ENCODE measurements at regions not wholly inside any gene's neighbourhood (a gene's known extent, or its start where the extent isn't known, plus 50 kb on each side); places are given as distances from the start of the nearest gene placed in this dataset.

- TF ChIP-seq POLR2A (IDR thresholded peaks at IDR 0.05; ENCODE audit: low read depth, low read length) (no peak), MYC (IDR thresholded peaks at IDR 0.05; ENCODE audit: low read depth, low read length) (no peak), POLR2AphosphoS5 (IDR thresholded peaks at IDR 0.05; ENCODE audit: insufficient read depth, low read depth, low read length) (no peak), MAX (IDR thresholded peaks at IDR 0.05; ENCODE audit: insufficient read depth, insufficient read length) (no peak), EZH2 (IDR thresholded peaks at IDR 0.05; ENCODE audit: borderline replicate concordance, low read depth, low read length, severe bottlenecking) (no peak), JUN (IDR thresholded peaks at IDR 0.05; ENCODE audit: borderline replicate concordance, insufficient read depth, insufficient read length, low read depth) (no peak), CTCF (IDR thresholded peaks at IDR 0.05; ENCODE audit: extremely low read depth in 1 of 2, insufficient read depth in 1 of 2, low read depth in 1 of 2, low read length in 2 of 2) (no peak), FOS (IDR thresholded peaks at IDR 0.05; ENCODE audit: borderline replicate concordance, insufficient read depth, low read length) (no peak), GATA2 (IDR thresholded peaks at IDR 0.05; ENCODE audit: insufficient read depth, insufficient read length, low read depth, low read length) (no peak)
- Histone ChIP-seq H3K27me3 (ENCODE audit: control insufficient read depth in 2 of 2, insufficient read depth in 2 of 2, low read length in 2 of 2) (no peaks in the 10 kb centered on the region), H3K9ac (replicated peaks; ENCODE audit: extremely low read depth, insufficient read depth, low read length) (no peak overlapping the region), H3K4me2 (ENCODE audit: insufficient read depth, low read length) (no peak overlapping the region), H3K4me1 (ENCODE audit: control insufficient read depth, extremely low read depth, insufficient read depth, low read length) (no peaks in the 10 kb centered on the region), H3K36me3 (ENCODE audit: control insufficient read depth in 2 of 2, extremely low read depth in 1 of 2, insufficient read depth in 2 of 2, low read length in 2 of 2) (no peaks in the 10 kb centered on the region), H4K20me1 (replicated peaks; ENCODE audit: control insufficient read depth, extremely low read depth, insufficient read depth, low read length) (no peaks in the 10 kb centered on the region), H2AFZ (ENCODE audit: low read depth, low read length) (no peak overlapping the region), H3K27ac (ENCODE audit: insufficient read depth, low read depth, low read length) (no peak overlapping the region), H3K9me1 (replicated peaks; ENCODE audit: control insufficient read depth, extremely low read depth, insufficient read depth, low read length) (no peaks in the 10 kb centered on the region), H3K4me3 (replicated peaks in 1 of 3; ENCODE audit: insufficient read depth in 1 of 3, low read depth in 1 of 3, low read length in 3 of 3) (no peak overlapping the region), H3K79me2 (ENCODE audit: control insufficient read depth, insufficient read depth, low read length) (no peaks in the 10 kb centered on the region), H3K9me3 (replicated peaks; ENCODE audit: control insufficient read depth, insufficient read depth, low read length) (peaks cover 1% of the 10 kb centered on the region)
- no TSS peak for BruUV-seq (replicated peaks)
- dilution Hi-C loops (cut with MboI; ENCODE audit: extremely low pct_ligation_motif_present, low sequenced_read_pairs): no loop called here
- DNase-seq (ENCODE audit: low read depth, low spot score) (no peak), FAIRE-seq (no peak)
- intact Hi-C loops (cut with micrococcal nuclease): no loop called here
- ChIA-PET CTCF (no interaction called here), POLR2A (no interaction called here)
Measured at GRCh38 chr5:167057665-167058064, 1233.8 kb upstream of the WWC1 start.

Measured in endothelial cell of umbilical vein (primary cell).